ENCODE measurements at regions not wholly inside any gene's neighbourhood (a gene's known extent, or its start where the extent isn't known, plus 50 kb on each side); places are given as distances from the start of the nearest gene placed in this dataset.

- Histone ChIP-seq H3K4me1 (peaks cover 4% of the 10 kb centered on the region), H3K4me3 (no peak overlapping the region), H3K36me3 (no peaks in the 10 kb centered on the region), H3K9me3 (no peaks in the 10 kb centered on the region), H3K27me3 (ENCODE audit: low read depth) (no peaks in the 10 kb centered on the region), H3K27ac (no peak overlapping the region)
- TF ChIP-seq CTCF (IDR thresholded peaks at IDR 0.05) = no peak
- DNase-seq = no peak
- no peak for ATAC-seq
- intact Hi-C loops (cut with DNase I) = no loop called here
Measured at GRCh38 chr13:33515146-33515545, 229.6 kb upstream of the STARD13 start.

DNA sequence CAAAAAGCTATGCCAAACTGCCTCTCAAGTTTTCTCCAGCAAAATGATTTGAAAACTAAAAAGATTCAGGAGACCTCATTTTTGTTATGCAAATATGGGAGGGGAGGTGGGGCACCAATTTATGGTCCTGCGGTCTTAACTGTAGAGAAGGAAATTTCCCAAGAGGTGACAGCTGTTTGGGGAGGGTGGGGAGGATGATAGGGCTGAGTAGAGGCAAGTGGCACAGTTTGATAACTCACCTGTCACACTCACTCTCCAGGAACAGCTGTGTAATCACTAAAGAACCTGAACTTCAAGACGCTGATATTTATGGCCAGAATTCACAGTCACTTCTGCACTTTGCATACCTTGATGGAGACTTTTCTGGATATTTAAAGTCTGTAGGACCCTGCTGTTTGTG is 232.9 kb upstream of the STARD13 start:
- H3K27me3 ChIP-seq (ENCODE audit: low read depth) = no peaks in the 10 kb centered on the region
- H3K9me3 ChIP-seq = no peaks in the 10 kb centered on the region
- no peaks in the 10 kb centered on the region for H3K36me3 ChIP-seq
- intact Hi-C loops (cut with DNase I) = no loop called here
- ATAC-seq (no peak), DNase-seq (no peak)
- H3K4me3 ChIP-seq = no peak overlapping the region
- H3K27ac ChIP-seq = no peak overlapping the region
- H3K4me1 ChIP-seq = no peaks in the 10 kb centered on the region
- no peak for TF ChIP-seq CTCF (IDR thresholded peaks at IDR 0.05)

DNA sequence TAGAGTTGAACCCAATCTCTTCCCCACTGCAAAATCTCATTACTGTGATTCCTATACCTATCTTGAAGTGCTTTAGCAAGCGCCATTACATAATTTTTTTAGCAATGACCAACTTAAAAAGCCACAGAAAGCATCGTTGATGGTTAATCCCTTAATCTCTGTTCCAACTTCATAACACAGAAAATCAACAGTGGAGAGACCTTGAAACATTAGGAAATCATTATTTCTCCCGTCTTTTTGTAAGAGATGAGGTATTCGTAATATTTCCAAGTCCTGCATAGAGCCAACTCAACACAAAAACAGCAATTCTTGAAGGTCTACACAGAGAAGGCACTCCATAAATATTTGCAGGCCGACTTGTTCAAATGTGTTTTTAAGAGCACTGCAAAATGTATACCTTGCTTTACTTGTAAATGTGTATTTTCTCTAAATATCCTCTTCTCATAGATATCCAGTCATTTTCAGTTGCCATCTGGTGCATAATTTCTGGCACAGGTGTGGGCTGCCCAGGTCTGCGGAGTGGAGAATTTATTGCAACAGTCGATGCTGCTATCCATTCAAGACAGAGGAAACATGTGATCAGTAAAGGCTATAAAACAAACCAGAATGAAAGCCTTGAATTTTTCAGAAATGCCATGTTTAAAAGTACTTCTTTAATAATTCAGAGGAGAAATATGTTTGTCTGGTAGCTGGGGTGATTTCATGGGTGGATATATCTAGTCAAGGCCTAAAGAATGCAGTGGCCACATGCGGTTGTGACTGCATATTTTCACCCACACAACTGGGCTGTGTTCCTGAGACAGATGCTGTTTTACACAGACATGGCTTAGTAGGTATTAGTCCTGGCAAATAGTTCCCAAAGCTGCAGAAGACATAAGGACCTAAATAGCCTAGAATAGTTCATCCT is 234.3 kb upstream of the STARD13 start:
- Histone ChIP-seq H3K36me3 (no peaks in the 10 kb centered on the region), H3K9me3 (no peaks in the 10 kb centered on the region), H3K4me1 (no peaks in the 10 kb centered on the region), H3K4me3 (no peak overlapping the region), H3K27me3 (ENCODE audit: low read depth) (no peaks in the 10 kb centered on the region), H3K27ac (no peak overlapping the region)
- no peak for TF ChIP-seq CTCF (IDR thresholded peaks at IDR 0.05)
- intact Hi-C loops (cut with DNase I) = no loop called here
- ATAC-seq (no peak), DNase-seq (no peak)

GRCh38 chr13:33520468-33520839 is 234.9 kb upstream of the STARD13 start:
- ATAC-seq = no peak
- no peak overlapping the region for H3K27ac ChIP-seq
- intact Hi-C loops (cut with DNase I) = no loop called here

GRCh38 chr13:33524086-33524485 is 238.5 kb upstream of the STARD13 start:
- TF ChIP-seq CTCF (IDR thresholded peaks at IDR 0.05) = no peak
- H3K4me1 ChIP-seq = no peaks in the 10 kb centered on the region
- H3K27me3 ChIP-seq (ENCODE audit: low read depth) = no peaks in the 10 kb centered on the region
- intact Hi-C loops (cut with DNase I) = no loop called here
- no peaks in the 10 kb centered on the region for H3K36me3 ChIP-seq
- H3K27ac ChIP-seq = no peak overlapping the region
- H3K4me3 ChIP-seq = no peak overlapping the region
- no peak for ATAC-seq
- no peaks in the 10 kb centered on the region for H3K9me3 ChIP-seq
- no peak for DNase-seq

More at GRCh38 chr13:33520468-33520839, 234.9 kb upstream of the STARD13 start:
- Histone ChIP-seq H3K4me1 (no peaks in the 10 kb centered on the region), H3K4me3 (no peak overlapping the region), H3K9me3 (no peaks in the 10 kb centered on the region), H3K36me3 (no peaks in the 10 kb centered on the region), H3K27me3 (ENCODE audit: low read depth) (no peaks in the 10 kb centered on the region)
- no peak for TF ChIP-seq CTCF (IDR thresholded peaks at IDR 0.05)
- DNase-seq = no peak

All from lower lobe of right lung (tissue), 2 donors.